LNCAP (cell line): ENCODE measurements at regions not wholly inside any gene's neighbourhood (a gene's known extent, or its start where the extent isn't known, plus 50 kb on each side); places are given as distances from the start of the nearest gene placed in this dataset.

Source experiments
- TF ChIP-seq, protein P1 (sequence below): fragments of 450-650 bp; IDR thresholded peaks from 2 replicates; pipeline ENCODE4 v1.5.1; 2017; ENCODE audit warnings: mild to moderate bottlenecking

DNA sequence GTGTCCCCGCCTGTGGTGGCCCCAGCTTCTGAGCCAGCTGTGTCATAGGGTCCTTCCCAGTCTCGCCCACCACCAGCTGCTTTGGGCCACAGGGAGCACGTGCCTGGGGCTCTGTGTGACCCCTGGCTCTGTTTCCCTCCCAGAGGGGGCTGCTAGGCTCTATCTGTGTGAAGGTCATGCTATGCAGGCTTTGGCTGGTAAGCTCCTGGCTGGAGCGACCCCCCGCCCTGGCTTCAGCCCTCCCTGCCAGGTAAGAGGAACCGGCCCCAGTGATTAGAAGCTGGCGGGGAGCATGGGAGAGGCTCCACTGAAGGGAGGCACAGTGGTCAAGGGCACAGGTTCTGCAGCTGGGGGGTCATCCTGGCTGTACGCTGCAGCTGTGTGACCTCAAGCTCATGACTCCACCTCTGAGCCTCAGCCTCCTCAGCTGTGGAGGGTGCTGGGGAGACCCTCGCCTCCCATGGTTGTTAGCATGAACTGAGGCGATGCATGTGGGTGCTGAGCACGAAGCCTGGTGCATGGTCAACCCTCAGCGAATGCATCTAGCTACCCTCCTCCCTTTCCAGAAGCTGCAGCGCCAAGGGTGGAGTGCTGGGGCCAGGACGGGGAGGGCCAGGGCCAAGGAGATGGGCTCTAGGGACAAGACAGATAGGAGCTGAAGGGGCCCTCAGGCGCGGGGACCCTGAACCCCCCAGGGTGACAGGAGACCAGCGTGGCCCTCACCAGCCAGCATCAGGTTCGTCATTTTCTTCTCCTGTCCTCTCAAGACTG lies 163.8 kb upstream of the MVB12B start:
- TF ChIP-seq, protein P1, sequence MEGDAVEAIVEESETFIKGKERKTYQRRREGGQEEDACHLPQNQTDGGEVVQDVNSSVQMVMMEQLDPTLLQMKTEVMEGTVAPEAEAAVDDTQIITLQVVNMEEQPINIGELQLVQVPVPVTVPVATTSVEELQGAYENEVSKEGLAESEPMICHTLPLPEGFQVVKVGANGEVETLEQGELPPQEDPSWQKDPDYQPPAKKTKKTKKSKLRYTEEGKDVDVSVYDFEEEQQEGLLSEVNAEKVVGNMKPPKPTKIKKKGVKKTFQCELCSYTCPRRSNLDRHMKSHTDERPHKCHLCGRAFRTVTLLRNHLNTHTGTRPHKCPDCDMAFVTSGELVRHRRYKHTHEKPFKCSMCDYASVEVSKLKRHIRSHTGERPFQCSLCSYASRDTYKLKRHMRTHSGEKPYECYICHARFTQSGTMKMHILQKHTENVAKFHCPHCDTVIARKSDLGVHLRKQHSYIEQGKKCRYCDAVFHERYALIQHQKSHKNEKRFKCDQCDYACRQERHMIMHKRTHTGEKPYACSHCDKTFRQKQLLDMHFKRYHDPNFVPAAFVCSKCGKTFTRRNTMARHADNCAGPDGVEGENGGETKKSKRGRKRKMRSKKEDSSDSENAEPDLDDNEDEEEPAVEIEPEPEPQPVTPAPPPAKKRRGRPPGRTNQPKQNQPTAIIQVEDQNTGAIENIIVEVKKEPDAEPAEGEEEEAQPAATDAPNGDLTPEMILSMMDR: no peak

- TF ChIP-seq, protein P1: no peak
Measured at GRCh38 chr9:126164796-126165525, 161.7 kb upstream of the MVB12B start.

DNA sequence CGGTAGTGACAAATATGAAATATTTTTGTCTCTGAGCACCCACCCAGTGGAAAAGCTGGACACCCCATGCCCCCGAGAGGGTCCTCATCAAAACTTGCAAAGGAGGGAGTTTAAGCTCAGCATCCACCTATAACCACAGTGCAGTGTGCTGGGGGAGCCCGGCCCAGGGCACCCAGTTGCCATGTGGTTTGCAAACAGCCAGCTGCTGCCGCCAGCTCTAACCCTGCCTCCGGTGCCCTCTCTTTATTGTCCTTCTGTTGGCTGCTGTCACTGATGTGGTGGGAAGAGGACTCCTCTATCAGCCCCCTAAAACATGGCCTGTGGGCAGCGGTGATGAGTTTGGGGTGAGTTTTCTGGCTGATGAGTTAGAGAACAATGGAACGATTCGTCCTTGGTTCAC lies 160.9 kb upstream of the MVB12B start:
- TF ChIP-seq, protein P1: no peak

DNA sequence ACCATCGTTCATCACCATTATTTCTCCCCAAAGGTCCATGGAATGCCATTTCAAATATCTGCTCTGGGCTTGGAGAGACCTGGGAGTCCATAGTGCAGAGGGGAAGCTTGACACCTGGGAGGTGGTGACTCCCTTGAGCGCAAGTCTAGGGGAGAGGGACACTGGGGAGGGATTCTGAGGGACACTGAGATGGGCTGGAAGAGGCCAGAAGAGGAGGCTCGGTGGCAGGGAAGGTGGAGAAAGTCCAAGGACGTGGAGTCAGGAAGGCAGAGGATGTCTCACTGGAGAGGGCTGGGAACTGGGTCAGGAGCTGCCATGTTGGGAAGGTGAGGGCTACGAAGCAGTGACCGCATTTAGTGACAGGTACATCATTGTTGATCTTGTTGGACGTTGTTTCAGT lies 160.3 kb upstream of the MVB12B start:
- TF ChIP-seq, protein P1: no peak

DNA sequence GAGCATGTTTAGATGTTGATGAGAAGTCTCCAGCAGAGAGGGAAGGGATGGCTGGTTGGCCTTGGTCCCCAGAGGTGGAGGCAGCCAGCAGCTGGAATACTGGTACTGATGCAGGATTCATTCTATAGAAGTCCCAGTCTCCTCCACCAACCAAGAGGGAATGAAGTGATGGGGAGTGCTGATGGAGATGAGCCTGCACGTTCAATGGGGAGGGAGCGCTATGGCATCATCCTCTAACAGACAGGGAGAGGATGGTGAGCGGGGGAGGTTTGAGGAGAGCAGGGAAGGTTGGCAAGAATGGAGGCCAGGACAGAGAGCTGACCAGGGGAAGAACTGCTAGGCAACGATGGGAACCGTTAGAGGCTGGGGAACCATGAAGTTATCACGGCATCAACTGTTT lies 159.8 kb upstream of the MVB12B start:
- TF ChIP-seq, protein P1: no peak

DNA sequence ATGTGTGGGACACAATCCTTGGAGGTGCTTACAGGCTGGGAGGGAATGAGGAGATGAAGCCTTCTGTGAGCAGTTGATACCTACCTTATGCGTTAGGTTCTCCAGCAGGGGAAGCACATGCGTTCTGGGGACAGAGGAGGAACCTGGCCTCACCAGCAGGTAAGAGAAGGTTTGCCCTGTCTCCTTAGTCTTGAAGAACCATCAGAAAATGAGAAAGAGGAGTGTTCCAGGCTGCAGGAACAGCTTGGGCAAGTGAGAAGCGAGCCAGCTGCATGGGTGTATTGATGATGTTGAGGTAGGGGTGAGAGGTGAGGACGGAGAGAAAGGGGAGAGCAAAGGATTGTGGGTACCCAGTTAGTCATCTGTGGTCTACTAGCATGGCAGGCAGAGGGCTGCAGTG lies 156.9 kb upstream of the MVB12B start:
- TF ChIP-seq, protein P1: no peak

DNA sequence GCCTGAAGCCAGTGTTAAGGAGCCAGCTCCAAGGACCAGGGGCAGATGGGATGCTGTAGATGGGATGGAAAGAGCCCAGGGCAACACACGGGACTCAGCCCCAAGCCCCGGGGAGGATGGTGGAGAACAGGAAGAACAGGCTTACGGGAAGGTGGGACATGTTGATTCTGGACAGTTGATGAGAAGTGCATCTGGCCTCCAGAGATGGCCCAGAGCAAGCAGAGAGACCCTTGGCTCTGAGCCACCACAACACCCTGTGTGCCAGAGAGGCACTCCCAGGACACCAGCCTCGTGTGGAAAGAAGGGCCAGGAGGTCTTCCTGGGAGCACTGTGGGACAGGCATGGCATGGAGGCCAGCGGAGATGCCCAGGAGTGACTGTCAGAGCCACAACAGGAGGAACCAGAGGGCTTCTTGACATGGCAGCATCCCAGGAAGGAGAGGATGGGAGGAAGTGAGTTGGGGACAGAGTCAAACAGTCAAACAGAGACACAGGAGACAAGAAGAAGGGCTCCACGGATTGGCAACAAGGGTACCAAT lies 156.3 kb upstream of the MVB12B start:
- TF ChIP-seq, protein P1: no peak
